GM21576 (cell line): ENCODE measurements at regions not wholly inside any gene's neighbourhood (a gene's known extent, or its start where the extent isn't known, plus 50 kb on each side); places are given as distances from the start of the nearest gene placed in this dataset.

Source experiments
- ATAC-seq: cut with Tn5 transposase; IDR thresholded peaks from one replicate; pipeline ENCODE4 v1.9.1; 2021; ENCODE audit warnings: mild to moderate bottlenecking, moderate library complexity; ENCODE audit not compliant: unreplicated experiment

DNA sequence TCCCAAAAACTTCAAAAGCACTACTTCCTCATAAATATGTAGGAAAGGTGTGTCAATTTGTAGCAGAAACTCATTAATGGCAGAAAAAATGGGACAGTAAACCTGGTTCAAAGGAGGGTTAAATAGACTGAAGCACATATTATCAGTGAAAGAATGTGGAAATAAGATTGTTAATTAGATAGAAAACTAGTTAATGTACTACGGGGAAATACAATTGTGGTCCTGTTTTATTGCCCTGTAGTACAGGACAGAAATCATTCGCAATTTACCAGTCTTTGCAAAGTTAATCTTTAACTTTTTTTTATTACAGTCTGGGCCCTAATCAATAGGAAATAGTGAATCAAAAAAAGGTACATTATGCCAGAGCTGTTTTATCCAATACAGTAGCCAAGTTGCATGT is 82.0 kb upstream of the PAK5 start:
- no peak for ATAC-seq

DNA sequence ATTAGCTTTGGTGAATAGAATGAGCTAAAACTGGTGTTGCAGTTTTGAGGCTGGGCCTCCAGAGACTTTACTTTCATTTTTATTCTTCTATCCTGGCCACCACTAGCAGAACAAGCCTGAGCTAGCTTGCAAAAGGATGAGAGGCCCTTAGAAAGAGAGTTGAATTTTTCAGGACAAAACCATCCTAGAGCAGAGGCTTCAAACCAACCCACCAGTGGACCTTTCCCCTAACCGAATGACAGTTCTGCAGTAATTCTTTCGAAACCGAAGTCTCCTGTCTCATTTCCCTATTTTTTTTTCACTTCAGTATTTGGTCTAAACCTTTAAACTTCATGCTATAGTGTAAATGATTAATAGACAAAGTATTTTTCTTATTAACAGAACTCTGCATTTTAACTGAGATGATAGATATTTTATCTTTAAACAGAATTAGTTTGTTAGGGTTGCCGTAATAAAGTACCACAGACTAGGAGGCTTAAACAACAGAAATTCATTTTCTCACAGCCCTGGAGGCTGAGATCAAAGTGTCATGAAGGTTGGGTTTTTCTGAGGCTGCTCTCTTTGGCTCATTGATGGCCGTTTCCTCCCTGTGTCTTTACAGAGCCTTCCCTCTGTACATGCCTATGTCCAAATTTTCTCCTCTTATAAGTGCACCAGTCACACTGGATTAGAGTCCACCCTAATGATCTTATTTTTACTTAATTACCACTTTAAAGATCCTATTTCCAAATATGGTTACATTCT is 80.6 kb upstream of the PAK5 start:
- ATAC-seq: peak; percentile 74

DNA sequence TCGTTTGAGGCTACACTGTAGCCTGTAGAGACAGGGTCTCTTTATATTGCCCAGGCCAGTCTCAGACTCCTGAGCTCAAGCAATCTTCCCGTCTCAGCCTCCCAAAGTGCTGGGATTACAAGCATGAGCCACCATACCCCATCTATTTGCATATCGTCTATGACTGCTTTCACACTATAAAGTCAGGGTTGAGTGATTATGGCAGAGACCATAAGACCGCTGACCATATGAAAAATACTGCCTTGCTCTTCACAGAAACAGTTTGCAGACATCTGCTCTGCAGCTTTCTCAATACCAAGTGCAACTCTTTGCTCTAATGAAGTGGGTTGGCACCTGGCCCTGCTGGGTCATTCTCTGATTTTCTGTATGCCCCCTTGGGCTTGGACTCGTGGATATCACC is 79.5 kb upstream of the PAK5 start:
- ATAC-seq: no peak

DNA sequence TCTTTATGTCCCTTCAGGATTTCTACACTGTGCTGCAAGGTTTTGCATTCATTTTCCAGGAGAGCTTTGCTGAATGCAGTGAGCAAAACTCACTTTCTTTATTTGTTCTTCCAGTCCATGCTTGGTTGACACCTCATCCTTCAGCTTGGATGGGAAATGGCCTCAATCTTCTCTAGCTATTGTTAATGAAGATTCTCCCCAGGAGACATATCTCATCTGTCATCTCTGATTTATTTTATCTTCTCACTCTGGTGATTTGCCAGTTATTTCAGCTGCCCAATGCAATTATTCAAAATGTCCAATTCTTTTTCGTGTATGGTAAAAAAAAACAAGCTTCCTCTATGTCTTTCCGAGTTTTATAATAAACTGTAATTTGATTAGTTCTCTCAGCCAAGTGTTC is 77.9 kb upstream of the PAK5 start:
- no peak for ATAC-seq

DNA sequence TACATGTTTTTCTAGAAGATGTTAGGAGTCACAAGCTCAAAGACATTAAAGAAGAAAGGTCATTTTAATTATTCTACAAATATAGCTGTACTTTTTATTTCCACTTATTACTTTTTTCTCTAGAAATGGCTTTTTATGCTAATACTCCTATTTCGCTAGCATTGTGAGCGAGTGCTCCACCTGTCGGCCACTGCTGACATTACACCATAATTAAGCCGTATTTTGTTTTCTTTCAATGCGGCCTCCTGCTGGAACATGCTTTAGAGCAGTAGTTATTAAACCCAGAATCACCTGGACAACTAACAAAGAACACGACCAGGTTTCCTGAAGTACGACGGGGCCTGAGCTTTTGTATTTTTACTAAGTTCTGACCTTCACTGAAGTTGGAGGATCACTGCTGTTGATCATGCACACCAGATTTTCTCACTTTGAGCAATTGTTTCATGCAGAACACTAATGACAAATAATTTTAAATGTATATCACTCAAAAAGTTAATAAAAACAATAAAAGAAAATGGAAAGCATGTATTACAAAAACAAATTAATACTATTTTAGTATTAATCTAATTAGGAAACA is 74.1 kb upstream of the PAK5 start:
- no peak for ATAC-seq

DNA sequence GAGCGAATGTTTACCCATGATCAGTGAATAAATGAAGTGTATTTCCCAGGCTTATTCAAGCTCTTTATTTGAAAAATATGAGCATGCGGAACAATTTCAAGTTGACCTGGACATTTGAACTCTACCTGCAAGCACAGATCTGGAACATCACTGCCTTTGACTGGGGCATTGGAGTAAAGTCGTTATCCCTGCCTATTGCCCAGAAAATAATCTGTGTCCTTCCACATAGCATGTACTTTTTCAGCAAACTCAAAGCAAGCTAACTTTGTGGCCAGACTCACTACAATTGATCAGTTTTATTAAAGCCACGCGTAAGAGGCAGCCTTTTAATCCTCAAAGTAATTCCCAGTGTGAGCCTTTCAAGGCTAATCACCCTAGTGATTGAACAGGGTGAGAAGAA is 73.4 kb upstream of the PAK5 start:
- no peak for ATAC-seq

DNA sequence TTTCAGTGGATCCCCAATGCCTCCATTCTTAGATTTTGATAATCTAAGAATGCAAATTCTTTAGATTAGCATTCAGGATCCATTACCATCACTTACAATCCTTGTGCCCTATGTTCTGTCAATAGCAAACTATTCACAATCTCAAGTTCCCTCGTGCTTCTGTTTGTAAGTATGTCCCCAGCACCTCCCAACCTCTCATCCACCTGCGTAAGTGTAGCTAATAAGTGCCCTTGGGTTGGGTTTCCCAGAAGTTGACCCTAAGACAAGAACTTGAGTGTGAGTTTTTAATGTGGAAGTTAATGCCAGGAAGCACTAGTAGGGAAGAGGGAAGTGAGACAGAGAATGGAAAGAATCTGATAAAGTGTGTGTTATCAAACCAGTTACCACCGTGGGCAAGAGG is 72.6 kb upstream of the PAK5 start:
- no peak for ATAC-seq

DNA sequence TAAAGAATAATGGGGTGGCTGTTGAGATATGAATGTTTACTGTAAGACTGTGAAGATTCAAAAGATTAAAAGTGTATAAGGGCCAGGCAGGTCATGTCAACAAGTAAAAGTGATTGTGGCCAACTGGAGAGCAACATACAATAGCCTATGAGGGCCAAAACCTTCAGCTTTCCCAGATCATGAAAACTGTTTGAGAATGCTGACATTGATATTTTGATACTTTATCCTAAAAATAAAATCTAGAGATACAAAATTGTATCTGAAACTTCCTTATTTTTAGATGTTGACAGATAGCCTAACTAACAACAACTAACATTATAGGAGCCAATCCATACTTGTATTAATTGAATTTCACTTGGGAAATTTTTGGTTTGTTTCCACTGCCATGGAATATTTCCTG is 70.3 kb upstream of the PAK5 start:
- ATAC-seq: no peak

DNA sequence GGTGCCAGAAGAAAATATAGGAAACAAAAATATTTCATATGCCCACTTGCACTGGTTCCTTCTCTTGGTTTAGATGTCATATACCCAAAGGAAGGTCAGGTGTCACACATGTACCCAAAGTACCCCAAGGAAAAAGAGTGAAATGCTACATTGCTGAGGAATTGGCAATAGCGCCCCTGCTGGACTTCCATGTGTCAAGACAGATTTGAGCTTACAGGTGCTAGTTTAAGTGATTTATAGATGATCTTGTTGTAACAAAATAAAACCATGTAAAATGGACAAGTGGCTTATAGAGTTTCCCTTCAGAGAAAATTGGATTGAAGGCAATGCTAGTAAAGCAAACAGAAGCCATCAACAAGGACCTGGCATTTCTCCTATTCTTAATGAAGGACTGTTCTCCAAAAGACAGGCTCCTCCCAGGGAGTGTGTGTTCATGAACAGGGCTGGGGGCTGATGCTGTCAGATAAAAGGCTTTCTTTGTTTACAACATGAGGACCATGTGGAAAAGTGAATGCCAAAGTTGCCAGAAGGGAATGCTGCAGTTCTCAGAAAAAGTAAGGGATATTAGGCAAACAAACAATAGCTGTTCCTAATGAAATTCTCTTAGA is 64.3 kb upstream of the PAK5 start:
- no peak for ATAC-seq

DNA sequence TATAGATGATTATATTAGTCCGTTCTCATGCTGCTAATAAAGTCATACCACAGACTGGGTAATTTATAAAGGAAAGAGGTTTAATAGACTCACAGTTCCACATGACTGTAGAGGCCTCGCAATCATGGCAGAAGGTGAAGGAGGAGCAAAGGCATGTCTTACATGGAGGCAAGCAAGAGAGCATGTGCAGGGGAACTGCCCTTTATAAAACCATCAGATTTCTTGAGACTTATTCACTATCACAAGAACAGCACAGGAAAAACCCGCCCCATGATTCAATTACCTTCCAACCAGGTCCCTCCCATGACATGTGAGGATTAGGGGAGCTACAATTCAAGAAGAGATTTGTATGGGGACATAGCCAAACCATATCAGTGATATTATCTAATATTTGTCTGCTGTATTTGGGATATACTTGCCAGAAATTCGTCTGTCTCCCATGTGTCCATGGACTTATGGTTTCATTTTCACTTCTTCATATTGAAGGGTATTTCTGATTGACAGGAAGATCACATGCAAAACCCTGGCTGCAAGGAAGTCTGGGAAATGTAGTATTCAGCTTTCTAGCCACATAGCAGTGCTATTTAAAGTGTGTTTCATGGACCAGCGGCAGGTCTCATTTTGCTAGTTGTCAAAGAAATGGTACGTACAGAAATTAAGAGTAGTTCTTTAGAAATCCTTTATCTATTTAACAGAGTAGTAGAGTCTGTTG is 50.5 kb upstream of the PAK5 start:
- no peak for ATAC-seq
